ENCODE measurements at regions not wholly inside any gene's neighbourhood (a gene's known extent, or its start where the extent isn't known, plus 50 kb on each side); places are given as distances from the start of the nearest gene placed in this dataset.

DNA sequence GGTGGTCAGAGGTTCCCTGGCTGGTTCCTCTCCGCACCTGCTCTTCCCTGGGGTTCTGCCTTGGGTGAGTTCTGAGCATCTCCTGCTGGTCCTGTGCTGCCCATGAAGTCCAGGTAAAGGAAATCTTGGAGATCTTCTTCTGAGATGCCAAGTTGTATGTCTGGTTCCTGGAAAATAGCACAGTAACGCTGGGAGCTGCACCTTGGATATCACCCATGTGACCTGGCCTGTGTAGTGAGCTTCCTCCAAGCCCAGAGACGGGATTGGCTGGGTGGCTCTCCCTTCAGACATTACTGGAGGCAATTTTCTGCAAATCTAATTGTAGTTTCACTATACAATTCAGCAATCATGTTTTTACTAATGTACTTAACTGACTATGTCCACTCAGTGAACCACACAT, 1281.1 kb downstream of the TMEM121 start:
- no peak overlapping the region for H2BK12ac ChIP-seq (ENCODE audit: low read depth, low read length)
- H3K14ac ChIP-seq (ENCODE audit: insufficient read length): no peak overlapping the region
- H2BK15ac ChIP-seq (ENCODE audit: low read length): no peak overlapping the region
- H3K79me1 ChIP-seq (ENCODE audit: low read depth, low read length): no peaks in the 10 kb centered on the region
- no peak overlapping the region for H3K23ac ChIP-seq (ENCODE audit: insufficient read length)
- no peak overlapping the region for H4K8ac ChIP-seq (ENCODE audit: extremely low read depth, insufficient read depth, low read length)
- no peak overlapping the region for H3K27ac ChIP-seq (ENCODE audit: low read depth, low read length)
- H4K20me1 ChIP-seq (replicated peaks in 1 of 2; ENCODE audit: control insufficient read depth in 1 of 2, insufficient read depth in 2 of 2, low read length in 2 of 2): no peaks in the 10 kb centered on the region
- no peaks in the 10 kb centered on the region for H3K4me1 ChIP-seq (replicated peaks in 1 of 4; ENCODE audit: control insufficient read depth in 3 of 4, insufficient read depth in 4 of 4, low read length in 3 of 4)
- H2BK5ac ChIP-seq (ENCODE audit: low read depth, low read length): no peak overlapping the region
- CTCF ChIA-PET (ENCODE audit: partially characterized antibody): interaction anchor here (0.9 kb wide), 1 partner anchor 24 kb away, joined by 4 read pairs; no protein-coding TSS in a partner anchor
- no peak overlapping the region for H4K91ac ChIP-seq (replicated peaks; ENCODE audit: insufficient read length, low read length)
- H2AK5ac ChIP-seq (ENCODE audit: low read depth, low read length): no peak overlapping the region
- POLR2A ChIA-PET (ENCODE audit: partially characterized antibody): no interaction called here
- TF ChIP-seq POLR2A (IDR thresholded peaks at IDR 0.05; ENCODE audit: control extremely low read depth in 1 of 2, low read depth in 2 of 2, low read length in 2 of 2) (no peak), CHD1 (IDR thresholded peaks at IDR 0.05; ENCODE audit: low read depth, low read length) (no peak), JUND (IDR thresholded peaks at IDR 0.05; ENCODE audit: low read length) (no peak), CEBPB (IDR thresholded peaks at IDR 0.05; ENCODE audit: low read depth, low read length) (no peak), ZNF274 (IDR thresholded peaks at IDR 0.05; ENCODE audit: borderline replicate concordance, extremely low read depth, low read length) (no peak), JUN (IDR thresholded peaks at IDR 0.05; ENCODE audit: low read depth, low read length) (no peak), RFX5 (IDR thresholded peaks at IDR 0.05; ENCODE audit: borderline replicate concordance, low read depth, low read length) (no peak), RAD21 (IDR thresholded peaks at IDR 0.05 in 1 of 2, conservative IDR thresholded peaks at IDR 0.05 in 1 of 2; ENCODE audit: low read depth in 2 of 2, low read length in 2 of 2) (no peak), SIN3A (conservative IDR thresholded peaks at IDR 0.05 in 1 of 2, IDR thresholded peaks at IDR 0.05 in 1 of 2; ENCODE audit: low read depth in 1 of 2, low read length in 2 of 2) (no peak)
- TF ChIP-seq, protein P1, sequence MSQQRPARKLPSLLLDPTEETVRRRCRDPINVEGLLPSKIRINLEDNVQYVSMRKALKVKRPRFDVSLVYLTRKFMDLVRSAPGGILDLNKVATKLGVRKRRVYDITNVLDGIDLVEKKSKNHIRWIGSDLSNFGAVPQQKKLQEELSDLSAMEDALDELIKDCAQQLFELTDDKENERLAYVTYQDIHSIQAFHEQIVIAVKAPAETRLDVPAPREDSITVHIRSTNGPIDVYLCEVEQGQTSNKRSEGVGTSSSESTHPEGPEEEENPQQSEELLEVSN (IDR thresholded peaks at IDR 0.05): no peak
- TF ChIP-seq, protein P2, sequence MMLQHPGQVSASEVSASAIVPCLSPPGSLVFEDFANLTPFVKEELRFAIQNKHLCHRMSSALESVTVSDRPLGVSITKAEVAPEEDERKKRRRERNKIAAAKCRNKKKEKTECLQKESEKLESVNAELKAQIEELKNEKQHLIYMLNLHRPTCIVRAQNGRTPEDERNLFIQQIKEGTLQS (IDR thresholded peaks at IDR 0.05; ENCODE audit: insufficient read depth, low read depth, low read length): no peak
- no peak overlapping the region for H3K4me3 ChIP-seq (ENCODE audit: extremely low read depth in 1 of 4, insufficient read depth in 2 of 4, low read depth in 3 of 4, low read length in 4 of 4)
- no peak overlapping the region for H3K56ac ChIP-seq (replicated peaks; ENCODE audit: insufficient read length, low read depth, low read length)
- H2BK120ac ChIP-seq (replicated peaks; ENCODE audit: low read depth, low read length): no peak overlapping the region
- H3K79me2 ChIP-seq (ENCODE audit: control insufficient read depth in 1 of 2, insufficient read depth in 2 of 2, low read length in 2 of 2): no peaks in the 10 kb centered on the region
- H3K27me3 ChIP-seq (replicated peaks in 1 of 4; ENCODE audit: control insufficient read depth in 3 of 4, extremely low read depth in 1 of 4, insufficient read depth in 3 of 4, low read length in 3 of 4): no peaks in the 10 kb centered on the region
- no peak for FAIRE-seq
- H3K4ac ChIP-seq (replicated peaks; ENCODE audit: insufficient read length, low read depth, low read length): no peak overlapping the region
- H3K9me3 ChIP-seq (ENCODE audit: insufficient read depth in 2 of 2, low read depth in 1 of 2, low read length in 1 of 2): peaks cover 62 to 77% of the 10 kb centered on the region in 2 experiments
- no peak overlapping the region for H4K5ac ChIP-seq (ENCODE audit: insufficient read length, low read depth, low read length)
- no peak for DNase-seq (ENCODE audit: low read depth in 1 of 2, low spot score in 2 of 2)
- H3K36me3 ChIP-seq (ENCODE audit: control insufficient read depth in 2 of 4, insufficient read depth in 4 of 4, low read length in 3 of 4): no peaks in the 10 kb centered on the region
- 54% methylated on average over 3 of the region's 3 CpGs; no CpG with 5 or more reads in 1 of the 2 experiments for WGBS, 2 experiments (ENCODE audit: extremely low coverage in 1 of 2, insufficient coverage in 1 of 2, insufficient read length in 1 of 2, insufficient replicate concordance in 2 of 2, low coverage in 1 of 2, low lambda C conversion rate in 2 of 2, missing lambda C conversion rate in 1 of 2)
- no peak overlapping the region for H2AFZ ChIP-seq (ENCODE audit: low read length)
- H3K18ac ChIP-seq (ENCODE audit: extremely low read depth, low read length): no peak overlapping the region
- H3K9ac ChIP-seq (replicated peaks in 1 of 4; ENCODE audit: extremely low read depth in 1 of 4, low read depth in 3 of 4, low read length in 3 of 4): no peak overlapping the region
- no peaks in the 10 kb centered on the region for H3K23me2 ChIP-seq (ENCODE audit: low read depth, low read length)
- no peak overlapping the region for H2BK20ac ChIP-seq (ENCODE audit: low read length)
- H3K4me2 ChIP-seq (ENCODE audit: insufficient read depth in 1 of 2, low read depth in 2 of 2, low read length in 2 of 2): no peak overlapping the region

Measured in H1 (cell line).